ENCODE measurements at regions not wholly inside any gene's neighbourhood (a gene's known extent, or its start where the extent isn't known, plus 50 kb on each side); places are given as distances from the start of the nearest gene placed in this dataset.
"Not testable (repeated sequence)": the region's sequence is repeated elsewhere in the genome, so short reads cannot be mapped to it uniquely, and the experiment has no call there.

GRCh38 chr6:145092554-145092953 lies 642.8 kb downstream of the EPM2A start:
- CTCF ChIA-PET: no interaction called here

DNA sequence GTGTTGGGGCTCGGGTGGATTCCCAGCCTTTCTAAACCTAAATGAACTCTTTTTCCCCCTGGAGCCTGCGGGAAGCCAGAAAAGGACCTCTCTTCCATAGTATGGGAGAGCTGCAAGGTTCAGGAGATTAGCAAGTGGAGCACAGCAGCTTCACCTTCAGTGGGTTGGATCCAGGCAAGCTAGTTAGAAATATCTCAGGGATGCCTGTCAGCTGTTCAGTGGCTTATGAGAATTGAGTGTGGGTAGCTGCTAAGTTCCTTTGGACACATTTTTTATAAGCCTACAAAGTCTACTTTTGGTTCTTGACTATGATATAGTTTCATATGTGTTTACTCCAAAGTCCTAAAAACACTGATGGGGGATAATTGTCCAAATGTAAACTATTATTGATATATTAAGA lies 642.1 kb downstream of the EPM2A start:
- TF ChIP-seq, protein P1, sequence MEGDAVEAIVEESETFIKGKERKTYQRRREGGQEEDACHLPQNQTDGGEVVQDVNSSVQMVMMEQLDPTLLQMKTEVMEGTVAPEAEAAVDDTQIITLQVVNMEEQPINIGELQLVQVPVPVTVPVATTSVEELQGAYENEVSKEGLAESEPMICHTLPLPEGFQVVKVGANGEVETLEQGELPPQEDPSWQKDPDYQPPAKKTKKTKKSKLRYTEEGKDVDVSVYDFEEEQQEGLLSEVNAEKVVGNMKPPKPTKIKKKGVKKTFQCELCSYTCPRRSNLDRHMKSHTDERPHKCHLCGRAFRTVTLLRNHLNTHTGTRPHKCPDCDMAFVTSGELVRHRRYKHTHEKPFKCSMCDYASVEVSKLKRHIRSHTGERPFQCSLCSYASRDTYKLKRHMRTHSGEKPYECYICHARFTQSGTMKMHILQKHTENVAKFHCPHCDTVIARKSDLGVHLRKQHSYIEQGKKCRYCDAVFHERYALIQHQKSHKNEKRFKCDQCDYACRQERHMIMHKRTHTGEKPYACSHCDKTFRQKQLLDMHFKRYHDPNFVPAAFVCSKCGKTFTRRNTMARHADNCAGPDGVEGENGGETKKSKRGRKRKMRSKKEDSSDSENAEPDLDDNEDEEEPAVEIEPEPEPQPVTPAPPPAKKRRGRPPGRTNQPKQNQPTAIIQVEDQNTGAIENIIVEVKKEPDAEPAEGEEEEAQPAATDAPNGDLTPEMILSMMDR (IDR thresholded peaks at IDR 0.05): no peak
- Mint-ChIP-seq H3K36me3 (ENCODE audit: low read depth) (no peaks in the 10 kb centered on the region), H3K4me1 (ENCODE audit: low read depth) (no peaks in the 10 kb centered on the region), H3K4me3 (no peak overlapping the region), H3K27me3 (peaks cover 17% of the 10 kb centered on the region), H3K27ac (no peak overlapping the region), H3K9me3 (peaks cover 5% of the 10 kb centered on the region)
- ATAC-seq (ENCODE audit: poor library complexity) (no peak), DNase-seq (no peak)
- Histone ChIP-seq H3K4me1 (ENCODE audit: insufficient read depth, low read length) (no peaks in the 10 kb centered on the region), H3K4me3 (ENCODE audit: low read length) (no peak overlapping the region), H3K9me3 (ENCODE audit: control insufficient read depth in 1 of 2, insufficient read depth in 1 of 2, low read length in 2 of 2) (peaks cover 0 to 9% of the 10 kb centered on the region in 2 experiments), H3K27me3 (ENCODE audit: control insufficient read depth in 1 of 2, insufficient read depth in 2 of 2, low read length in 2 of 2) (no peaks in the 10 kb centered on the region), H3K36me3 (ENCODE audit: insufficient read depth, low read length) (no peaks in the 10 kb centered on the region), H3K27ac (ENCODE audit: low read depth in 1 of 2, low read length in 2 of 2) (no peak overlapping the region)
- ChIA-PET POLR2A (no interaction called here), CTCF (no interaction called here)
- intact Hi-C loops (cut with DNase I, micrococcal nuclease): no loop called here

More at GRCh38 chr6:145092554-145092953, 642.8 kb downstream of the EPM2A start:
- H3K27me3 ChIP-seq (ENCODE audit: control insufficient read depth in 1 of 2, insufficient read depth in 2 of 2, low read length in 2 of 2): no peaks in the 10 kb centered on the region
- no peak overlapping the region for H3K27ac Mint-ChIP-seq
- intact Hi-C loops (cut with DNase I, micrococcal nuclease): no loop called here
- peaks cover 17% of the 10 kb centered on the region for H3K27me3 Mint-ChIP-seq
- peaks cover 0 to 6% of the 10 kb centered on the region in 2 experiments for H3K9me3 ChIP-seq (ENCODE audit: control insufficient read depth in 1 of 2, insufficient read depth in 1 of 2, low read length in 2 of 2)
- no peaks in the 10 kb centered on the region for H3K4me1 Mint-ChIP-seq (ENCODE audit: low read depth)
- H3K27ac ChIP-seq (ENCODE audit: low read depth in 1 of 2, low read length in 2 of 2): no peak overlapping the region
- TF ChIP-seq, protein P1 (IDR thresholded peaks at IDR 0.05): no peak
- peaks cover under 1% of the 10 kb centered on the region for H3K9me3 Mint-ChIP-seq
- H3K4me1 ChIP-seq (ENCODE audit: insufficient read depth, low read length): no peaks in the 10 kb centered on the region
- H3K4me3 Mint-ChIP-seq: no peak overlapping the region
- DNase-seq: no peak
- POLR2A ChIA-PET: no interaction called here
- no peak overlapping the region for H3K4me3 ChIP-seq (ENCODE audit: low read length)
- ATAC-seq (ENCODE audit: poor library complexity): no peak
- H3K36me3 Mint-ChIP-seq (ENCODE audit: low read depth): no peaks in the 10 kb centered on the region
- H3K36me3 ChIP-seq (ENCODE audit: insufficient read depth, low read length): no peaks in the 10 kb centered on the region

GRCh38 chr6:145096846-145097245 lies 638.5 kb downstream of the EPM2A start:
- no peaks in the 10 kb centered on the region for H3K36me3 ChIP-seq (ENCODE audit: insufficient read depth, low read length)
- Mint-ChIP-seq H3K27ac (no peak overlapping the region), H3K4me1 (ENCODE audit: low read depth) (no peaks in the 10 kb centered on the region), H3K4me3 (no peak overlapping the region), H3K27me3 (peaks cover 2% of the 10 kb centered on the region), H3K36me3 (ENCODE audit: low read depth) (no peaks in the 10 kb centered on the region), H3K9me3 (peaks cover 7% of the 10 kb centered on the region)
- CTCF ChIA-PET: no interaction called here
- ATAC-seq (ENCODE audit: poor library complexity) (no peak), DNase-seq (no peak)
- H3K27ac ChIP-seq (ENCODE audit: low read depth in 1 of 2, low read length in 2 of 2): no peak overlapping the region
- no peaks in the 10 kb centered on the region for H3K4me1 ChIP-seq (ENCODE audit: insufficient read depth, low read length)
- TF ChIP-seq, protein P1 (IDR thresholded peaks at IDR 0.05): no peak
- H3K27me3 ChIP-seq (ENCODE audit: control insufficient read depth in 1 of 2, insufficient read depth in 2 of 2, low read length in 2 of 2): peaks cover 0 to 8% of the 10 kb centered on the region in 2 experiments
- intact Hi-C loops (cut with DNase I, micrococcal nuclease): no loop called here
- H3K9me3 ChIP-seq (ENCODE audit: control insufficient read depth in 1 of 2, insufficient read depth in 1 of 2, low read length in 2 of 2): peaks cover 0 to 9% of the 10 kb centered on the region in 2 experiments
- POLR2A ChIA-PET: no interaction called here
- H3K4me3 ChIP-seq (ENCODE audit: low read length): no peak overlapping the region

DNA sequence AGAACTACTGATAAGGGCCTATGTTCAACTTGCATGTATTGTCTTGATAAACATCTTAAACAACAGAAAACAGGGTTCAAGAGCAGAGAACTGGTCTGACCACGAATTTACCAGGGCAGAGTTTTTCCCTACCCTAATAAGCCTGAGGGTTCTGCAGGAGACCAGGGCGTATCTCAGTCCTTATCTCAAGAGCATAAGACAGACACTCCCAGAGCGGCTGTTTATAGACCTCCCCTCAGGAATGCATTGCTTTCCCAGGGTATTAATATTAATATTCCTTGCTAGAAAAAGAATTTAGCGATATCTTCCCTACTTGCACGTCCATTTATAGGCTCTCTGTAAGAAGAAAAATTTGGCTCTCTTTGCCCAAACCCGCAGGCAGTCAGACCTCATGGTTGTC lies 637.2 kb downstream of the EPM2A start:
- H3K36me3 Mint-ChIP-seq (ENCODE audit: low read depth); H3K4me1 Mint-ChIP-seq (ENCODE audit: low read depth); H3K36me3 ChIP-seq (ENCODE audit: insufficient read depth, low read length); POLR2A ChIA-PET; H3K9me3 ChIP-seq (ENCODE audit: control insufficient read depth in 1 of 2, insufficient read depth in 1 of 2, low read length in 2 of 2); H3K4me3 Mint-ChIP-seq; H3K27me3 ChIP-seq (ENCODE audit: control insufficient read depth in 1 of 2, insufficient read depth in 2 of 2, low read length in 2 of 2); H3K27ac Mint-ChIP-seq; H3K27me3 Mint-ChIP-seq; ATAC-seq (ENCODE audit: poor library complexity); CTCF ChIA-PET; H3K4me3 ChIP-seq (ENCODE audit: low read length); H3K27ac ChIP-seq (ENCODE audit: low read depth in 1 of 2, low read length in 2 of 2); intact Hi-C loops (cut with DNase I, micrococcal nuclease); H3K9me3 Mint-ChIP-seq; DNase-seq; H3K4me1 ChIP-seq (ENCODE audit: insufficient read depth, low read length): not testable (repeated sequence)

All from CD4-positive, alpha-beta T cell (primary cell).